H1 (cell line): ENCODE measurements at regions not wholly inside any gene's neighbourhood (a gene's known extent, or its start where the extent isn't known, plus 50 kb on each side); places are given as distances from the start of the nearest gene placed in this dataset.

Experiments
- ASH2L ChIP-seq: fragments of 200-600, 300-600 bp; sonication (generic); IDR thresholded peaks from one replicate; pipeline ENCODE4 v1.7.1; 2017; ENCODE audit warnings: low read length
- BRCA1 ChIP-seq: IDR thresholded peaks from 2 replicates; pipeline ENCODE4 v1.6.1; 2012; ENCODE audit warnings: low read depth, low read length, improper control_type of control experiment
- EP300 ChIP-seq, 2 experiments: IDR thresholded peaks; 1 replicate in 1 of 2; 2 replicates in 1 of 2; pipeline ENCODE4 v1.6.1; 2011 to 2012; ENCODE audit warnings: low read depth in 2 of 2, low read length in 2 of 2, mild to moderate bottlenecking in 2 of 2, borderline replicate concordance in 1 of 2, inconsistent platforms in 1 of 2, moderate library complexity in 1 of 2
- GABPA ChIP-seq: IDR thresholded peaks from 2 replicates; pipeline ENCODE4 v1.6.1; 2011; ENCODE audit warnings: mild to moderate bottlenecking, low read length, moderate library complexity, borderline replicate concordance; ENCODE audit not compliant: insufficient read depth
- JUN ChIP-seq: IDR thresholded peaks from 2 replicates; pipeline ENCODE4 v1.6.1; 2011; ENCODE audit warnings: low read depth, mild to moderate bottlenecking, improper control_type of control experiment, low read length
- JUND ChIP-seq: IDR thresholded peaks from 2 replicates; pipeline ENCODE4 v1.6.1; 2011; ENCODE audit warnings: mild to moderate bottlenecking, improper control_type of control experiment, low read length
- NRF1 ChIP-seq: IDR thresholded peaks from 2 replicates; pipeline ENCODE4 v1.6.1; 2011; ENCODE audit warnings: mild to moderate bottlenecking, low read depth, low read length, improper control_type of control experiment
- POLR2A ChIP-seq, 2 experiments: IDR thresholded peaks; 1 replicate in 1 of 2; 2 replicates in 1 of 2; pipeline ENCODE4 v1.6.1; 2011; ENCODE audit warnings: low read depth in 2 of 2, low read length in 2 of 2, mild to moderate bottlenecking in 2 of 2; ENCODE audit errors: control extremely low read depth in 1 of 2
- RFX5 ChIP-seq: IDR thresholded peaks from 2 replicates; pipeline ENCODE4 v1.6.1; 2011; ENCODE audit warnings: low read depth, low read length, improper control_type of control experiment, borderline replicate concordance
- SIN3A ChIP-seq, 2 experiments: IDR thresholded peaks in 1 of 2; conservative IDR thresholded peaks in 1 of 2; 2 replicates each; pipeline ENCODE4 v1.6.1; 2011 to 2012; ENCODE audit warnings: low read length in 2 of 2, improper control_type of control experiment in 1 of 2, low read depth in 1 of 2, mild to moderate bottlenecking in 1 of 2
- SRF ChIP-seq: IDR thresholded peaks from 2 replicates; pipeline ENCODE4 v1.6.1; 2011; ENCODE audit warnings: mild to moderate bottlenecking, low read depth, low read length, moderate library complexity
- ZNF274 ChIP-seq: IDR thresholded peaks from 2 replicates; pipeline ENCODE4 v1.7.0; 2012; ENCODE audit warnings: low read length, borderline replicate concordance; ENCODE audit errors: extremely low read depth
- TF ChIP-seq, protein P1 (sequence below), 3 experiments: IDR thresholded peaks; 1 replicate in 2 of 3; 2 replicates in 1 of 3; pipeline versions ENCODE4 v1.5.1 to v1.6.1; 2011; ENCODE audit warnings: low read length in 3 of 3, mild to moderate bottlenecking in 3 of 3, inconsistent platforms in 2 of 3, low read depth in 1 of 3, moderate library complexity in 1 of 3; ENCODE audit not compliant: insufficient read depth in 1 of 3; ENCODE audit errors: control extremely low read depth in 1 of 3

DNA sequence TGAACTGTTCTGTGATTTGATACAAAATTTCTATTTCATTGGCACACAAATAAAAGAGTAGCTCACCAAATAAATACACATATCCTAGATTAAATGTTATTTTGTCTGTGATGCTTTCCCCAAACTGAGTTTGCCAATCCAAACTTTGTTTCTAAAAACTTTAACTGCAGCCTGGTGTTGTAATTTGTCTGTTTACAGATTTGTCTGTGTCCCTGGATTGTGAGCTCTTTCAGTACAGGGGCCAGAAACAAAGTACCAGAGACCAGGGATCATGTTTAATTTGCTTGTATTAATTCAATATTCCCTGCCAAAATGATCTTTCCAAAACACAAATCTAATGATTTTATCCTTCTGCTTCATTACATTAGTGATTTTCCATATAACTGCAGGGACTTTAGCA lies 1044.6 kb upstream of the GJE1 start:
- TF ChIP-seq SIN3A (conservative IDR thresholded peaks at IDR 0.05 in 1 of 2, IDR thresholded peaks at IDR 0.05 in 1 of 2; ENCODE audit: low read depth in 1 of 2, low read length in 2 of 2) (no peak), ZNF274 (no peak), GABPA (no peak), EP300 (IDR thresholded peaks at IDR 0.05; ENCODE audit: borderline replicate concordance in 1 of 2, low read depth in 2 of 2, low read length in 2 of 2) (no peak), NRF1 (no peak), RFX5 (no peak), POLR2A (IDR thresholded peaks at IDR 0.05; ENCODE audit: control extremely low read depth in 1 of 2, low read depth in 2 of 2, low read length in 2 of 2) (no peak), SRF (no peak), BRCA1 (no peak), JUN (no peak), JUND (no peak), ASH2L (no peak)
- TF ChIP-seq, protein P1, sequence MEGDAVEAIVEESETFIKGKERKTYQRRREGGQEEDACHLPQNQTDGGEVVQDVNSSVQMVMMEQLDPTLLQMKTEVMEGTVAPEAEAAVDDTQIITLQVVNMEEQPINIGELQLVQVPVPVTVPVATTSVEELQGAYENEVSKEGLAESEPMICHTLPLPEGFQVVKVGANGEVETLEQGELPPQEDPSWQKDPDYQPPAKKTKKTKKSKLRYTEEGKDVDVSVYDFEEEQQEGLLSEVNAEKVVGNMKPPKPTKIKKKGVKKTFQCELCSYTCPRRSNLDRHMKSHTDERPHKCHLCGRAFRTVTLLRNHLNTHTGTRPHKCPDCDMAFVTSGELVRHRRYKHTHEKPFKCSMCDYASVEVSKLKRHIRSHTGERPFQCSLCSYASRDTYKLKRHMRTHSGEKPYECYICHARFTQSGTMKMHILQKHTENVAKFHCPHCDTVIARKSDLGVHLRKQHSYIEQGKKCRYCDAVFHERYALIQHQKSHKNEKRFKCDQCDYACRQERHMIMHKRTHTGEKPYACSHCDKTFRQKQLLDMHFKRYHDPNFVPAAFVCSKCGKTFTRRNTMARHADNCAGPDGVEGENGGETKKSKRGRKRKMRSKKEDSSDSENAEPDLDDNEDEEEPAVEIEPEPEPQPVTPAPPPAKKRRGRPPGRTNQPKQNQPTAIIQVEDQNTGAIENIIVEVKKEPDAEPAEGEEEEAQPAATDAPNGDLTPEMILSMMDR (IDR thresholded peaks at IDR 0.05; ENCODE audit: control extremely low read depth in 1 of 3, insufficient read depth in 1 of 3, low read depth in 1 of 3, low read length in 3 of 3) = no peak
